Brain microvascular endothelial cell (primary cell): ENCODE measurements at regions not wholly inside any gene's neighbourhood (a gene's known extent, or its start where the extent isn't known, plus 50 kb on each side); places are given as distances from the start of the nearest gene placed in this dataset.
"Not testable (repeated sequence)": the region's sequence is repeated elsewhere in the genome, so short reads cannot be mapped to it uniquely, and the experiment has no call there.

ENCODE experiments used
- DNase-seq: peaks from one replicate; pipeline ENCODE4 v3.0.0-alpha.2; 2020
- H3K27ac ChIP-seq: fragments of 250-450 bp; sonication (Bioruptor Pico); 2 replicates; pipeline ENCODE4 v1.5.1; 2020; ENCODE audit warnings: mild to moderate bottlenecking, moderate library complexity
- H3K27me3 ChIP-seq: fragments of 250-450 bp; sonication (Bioruptor Pico); replicated peaks from 2 replicates; pipeline ENCODE4 v1.5.1; 2020; ENCODE audit warnings: mild to moderate bottlenecking
- H3K36me3 ChIP-seq: fragments of 250-450 bp; sonication (Bioruptor Pico); replicated peaks from 2 replicates; pipeline ENCODE4 v1.5.1; 2020; ENCODE audit warnings: mild to moderate bottlenecking
- H3K4me3 ChIP-seq: 2 replicates; pipeline ENCODE4 v1.5.1; 2011; ENCODE audit warnings: low read depth, mild to moderate bottlenecking, control low read depth, low read length, moderate library complexity
- CTCF ChIP-seq: IDR thresholded peaks from 2 replicates; pipeline ENCODE4 v1.5.1; 2011; ENCODE audit warnings: low read depth, mild to moderate bottlenecking, moderate library complexity, low read length, control low read depth, inconsistent platforms; ENCODE audit errors: missing control alignments
- in situ Hi-C: cut with HindIII; loops from 2 replicates; pipeline ENCODE4 v1.10.0; 2017; ENCODE audit warnings: low sequenced_read_pairs, low pct_ligation_motif_present

- in situ Hi-C loops, H3K4me3 ChIP-seq: not testable (repeated sequence)
Measured at GRCh38 chr9:39542157-39542556, 186.7 kb downstream of the SPATA31A1 start.

GRCh38 chr9:39545079-39545478 lies 189.6 kb downstream of the SPATA31A1 start:
- H3K4me3 ChIP-seq, H3K27me3 ChIP-seq, H3K27ac ChIP-seq, in situ Hi-C loops, DNase-seq, H3K36me3 ChIP-seq: not testable (repeated sequence)

More at GRCh38 chr9:39542157-39542556, 186.7 kb downstream of the SPATA31A1 start:
- DNase-seq, H3K36me3 ChIP-seq, H3K27me3 ChIP-seq, H3K27ac ChIP-seq: not testable (repeated sequence)

GRCh38 chr9:39550573-39550972 lies 195.1 kb downstream of the SPATA31A1 start:
- H3K36me3 ChIP-seq, H3K27me3 ChIP-seq, DNase-seq, H3K4me3 ChIP-seq, H3K27ac ChIP-seq, in situ Hi-C loops: not testable (repeated sequence)

GRCh38 chr9:39551544-39551943 lies 196.1 kb downstream of the SPATA31A1 start:
- H3K27ac ChIP-seq, H3K27me3 ChIP-seq, H3K36me3 ChIP-seq, DNase-seq, H3K4me3 ChIP-seq, in situ Hi-C loops: not testable (repeated sequence)

- H3K36me3 ChIP-seq, DNase-seq, H3K4me3 ChIP-seq, in situ Hi-C loops, H3K27me3 ChIP-seq, H3K27ac ChIP-seq: not testable (repeated sequence)
Measured at GRCh38 chr9:39552242-39552881, 196.9 kb downstream of the SPATA31A1 start.

- H3K4me3 ChIP-seq, H3K27me3 ChIP-seq, DNase-seq, H3K27ac ChIP-seq, H3K36me3 ChIP-seq, in situ Hi-C loops: not testable (repeated sequence)
Measured at GRCh38 chr9:39554352-39554751, 198.9 kb downstream of the SPATA31A1 start.

GRCh38 chr9:39559384-39559783 lies 203.9 kb downstream of the SPATA31A1 start:
- H3K27ac ChIP-seq, H3K36me3 ChIP-seq, H3K4me3 ChIP-seq, in situ Hi-C loops, H3K27me3 ChIP-seq: not testable (repeated sequence)
- peak; percentile 78 for DNase-seq
- peak; percentile 46 for TF ChIP-seq CTCF

- H3K27ac ChIP-seq, H3K27me3 ChIP-seq, H3K36me3 ChIP-seq, H3K4me3 ChIP-seq, in situ Hi-C loops: not testable (repeated sequence)
- peak; percentile 72 for DNase-seq
Measured at GRCh38 chr9:39566782-39567181, 211.3 kb downstream of the SPATA31A1 start.

GRCh38 chr9:39567396-39567795 lies 211.9 kb downstream of the SPATA31A1 start:
- DNase-seq, in situ Hi-C loops: not testable (repeated sequence)

GRCh38 chr9:39568900-39569299 lies 213.4 kb downstream of the SPATA31A1 start:
- H3K36me3 ChIP-seq, H3K4me3 ChIP-seq, DNase-seq, in situ Hi-C loops, H3K27ac ChIP-seq, H3K27me3 ChIP-seq: not testable (repeated sequence)

More at GRCh38 chr9:39567396-39567795, 211.9 kb downstream of the SPATA31A1 start:
- not testable (repeated sequence) for H3K27me3 ChIP-seq, H3K27ac ChIP-seq, H3K36me3 ChIP-seq, H3K4me3 ChIP-seq

- in situ Hi-C loops, DNase-seq, H3K4me3 ChIP-seq, H3K36me3 ChIP-seq, H3K27ac ChIP-seq, H3K27me3 ChIP-seq: not testable (repeated sequence)
Measured at GRCh38 chr9:39573024-39574022, 217.9 kb downstream of the SPATA31A1 start.

- H3K36me3 ChIP-seq, H3K27ac ChIP-seq, DNase-seq, in situ Hi-C loops, H3K4me3 ChIP-seq, H3K27me3 ChIP-seq: not testable (repeated sequence)
Measured at GRCh38 chr9:39579000-39579399, 223.5 kb downstream of the SPATA31A1 start.

GRCh38 chr9:39581296-39581695 lies 225.8 kb downstream of the SPATA31A1 start:
- H3K4me3 ChIP-seq, H3K27ac ChIP-seq, H3K27me3 ChIP-seq, H3K36me3 ChIP-seq, in situ Hi-C loops, DNase-seq: not testable (repeated sequence)
